IPS DF 19.7 (cell line): ENCODE measurements at regions not wholly inside any gene's neighbourhood (a gene's known extent, or its start where the extent isn't known, plus 50 kb on each side); places are given as distances from the start of the nearest gene placed in this dataset.
A peak's percentile ranks its signal among the peaks of the same experiment; 100 is the strongest.
"Not testable (repeated sequence)": the region's sequence is repeated elsewhere in the genome, so short reads cannot be mapped to it uniquely, and the experiment has no call there.

ENCODE experiments used
- DNase-seq: peaks from one replicate; pipeline ENCODE4 v3.0.0-alpha.2; 2013; ENCODE audit warnings: low read depth, low spot score

- DNase-seq: no peak
Observed at GRCh38 chr15:46933332-46933731, 784.0 kb upstream of the SEMA6D start.

- DNase-seq: no peak
Observed at GRCh38 chr15:46934851-46935250, 782.5 kb upstream of the SEMA6D start.

DNA sequence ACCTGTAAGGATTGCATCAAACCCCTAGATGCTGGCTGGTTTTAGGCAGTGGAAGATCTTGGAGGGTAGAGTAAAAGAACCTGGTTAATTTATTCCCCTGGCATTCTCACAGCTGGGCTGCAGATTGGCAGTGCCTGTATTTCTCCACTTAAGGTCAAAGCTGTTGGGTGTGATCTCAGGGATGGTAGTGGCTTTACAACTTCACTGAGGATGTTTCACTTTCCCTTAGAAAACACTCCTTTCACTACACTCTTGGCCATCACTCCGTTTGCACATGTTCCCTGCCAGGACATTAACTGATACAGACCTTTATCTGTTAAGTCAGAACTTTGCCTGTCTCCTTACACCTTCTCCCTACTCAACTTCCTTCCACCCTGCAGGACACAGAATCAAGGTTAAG, 779.1 kb upstream of the SEMA6D start:
- no peak for DNase-seq

- no peak for DNase-seq
Observed at GRCh38 chr15:46941241-46941640, 776.1 kb upstream of the SEMA6D start.

DNA sequence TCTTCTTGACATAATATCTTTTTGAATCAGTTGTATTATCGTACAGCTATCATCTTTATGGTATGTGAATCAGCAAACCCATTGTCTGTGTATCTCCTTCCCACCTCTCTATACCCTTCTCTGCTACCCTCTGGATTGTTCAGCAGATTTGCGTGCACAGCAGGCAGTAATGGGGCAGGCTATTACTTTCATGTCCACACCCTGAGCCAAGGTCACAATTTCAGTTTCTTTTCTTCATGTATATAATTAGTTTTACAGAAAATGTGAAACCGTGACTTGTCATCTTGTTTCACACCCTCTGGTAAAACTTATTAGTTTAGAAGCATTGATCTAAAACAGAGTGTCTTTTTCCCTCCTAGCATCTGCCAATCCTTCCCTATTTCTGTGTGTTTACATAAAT, 770.4 kb upstream of the SEMA6D start:
- no peak for DNase-seq

- no peak for DNase-seq
Observed at GRCh38 chr15:46955576-46955975, 761.7 kb upstream of the SEMA6D start.

DNA sequence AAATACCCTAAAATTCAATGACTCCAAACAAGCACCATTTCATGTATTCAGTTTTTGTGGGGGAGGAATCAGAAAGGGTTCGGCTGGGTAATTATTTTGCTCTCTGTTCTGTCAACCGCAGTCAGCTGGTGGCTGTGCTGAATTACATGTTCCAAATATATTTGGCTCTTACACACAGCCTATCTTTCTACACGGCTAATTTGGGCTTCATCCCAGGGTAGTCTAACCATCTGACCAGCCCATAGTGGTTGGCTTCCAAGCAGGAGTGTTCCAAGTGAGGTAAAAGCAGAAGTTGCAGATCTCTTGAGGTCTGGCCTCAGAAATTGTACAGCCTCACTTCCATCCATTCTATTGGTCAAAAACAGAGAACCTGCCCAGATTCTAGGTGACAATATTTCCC, 760.8 kb upstream of the SEMA6D start:
- no peak for DNase-seq

- DNase-seq: no peak
Observed at GRCh38 chr15:46956881-46957280, 760.4 kb upstream of the SEMA6D start.

- no peak for DNase-seq
Observed at GRCh38 chr15:46960581-46960980, 756.7 kb upstream of the SEMA6D start.

DNA sequence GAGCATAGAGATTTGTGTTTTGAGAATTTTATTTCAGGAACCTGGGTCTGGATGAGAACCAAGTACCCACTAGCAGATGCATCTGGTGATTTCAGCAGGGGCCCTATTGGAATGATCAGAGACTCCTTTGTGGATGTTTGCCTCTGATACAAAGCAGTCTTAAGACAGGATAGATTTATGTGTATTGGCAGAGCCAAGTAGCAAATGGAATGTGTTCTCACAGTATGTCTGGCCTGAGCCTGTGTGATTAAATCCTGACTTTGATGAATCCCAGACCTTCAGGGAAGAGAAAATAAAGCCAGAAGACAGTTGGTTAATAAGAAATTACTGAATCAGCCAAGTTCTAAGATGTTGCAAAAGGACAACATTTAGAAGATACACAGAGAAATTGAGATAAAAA, 755.5 kb upstream of the SEMA6D start:
- no peak for DNase-seq

- not testable (repeated sequence) for DNase-seq
Observed at GRCh38 chr15:46988055-46988454, 729.2 kb upstream of the SEMA6D start.

DNA sequence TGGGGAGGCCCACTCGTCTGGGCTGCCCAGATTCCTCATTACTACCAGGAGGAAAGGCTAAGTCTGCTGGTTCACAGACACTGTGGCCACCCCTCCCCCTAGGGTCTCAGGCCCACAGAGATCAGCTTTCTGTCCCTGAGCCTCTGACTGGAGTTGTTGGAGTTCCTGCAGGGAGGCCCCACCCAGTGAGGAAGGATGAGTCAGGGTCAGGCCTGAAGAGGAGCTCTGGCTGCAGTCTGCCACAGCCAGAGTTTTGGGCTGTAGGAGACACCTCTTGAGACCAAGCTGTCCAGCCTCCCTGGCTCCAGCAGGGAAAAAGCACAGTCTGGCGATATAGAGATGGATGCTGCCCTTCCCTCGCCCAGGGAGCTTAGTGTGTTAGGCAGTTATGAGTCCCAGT, 720.9 kb upstream of the SEMA6D start:
- no peak for DNase-seq

GRCh38 chr15:46997501-46997900, 719.8 kb upstream of the SEMA6D start:
- DNase-seq: no peak

DNA sequence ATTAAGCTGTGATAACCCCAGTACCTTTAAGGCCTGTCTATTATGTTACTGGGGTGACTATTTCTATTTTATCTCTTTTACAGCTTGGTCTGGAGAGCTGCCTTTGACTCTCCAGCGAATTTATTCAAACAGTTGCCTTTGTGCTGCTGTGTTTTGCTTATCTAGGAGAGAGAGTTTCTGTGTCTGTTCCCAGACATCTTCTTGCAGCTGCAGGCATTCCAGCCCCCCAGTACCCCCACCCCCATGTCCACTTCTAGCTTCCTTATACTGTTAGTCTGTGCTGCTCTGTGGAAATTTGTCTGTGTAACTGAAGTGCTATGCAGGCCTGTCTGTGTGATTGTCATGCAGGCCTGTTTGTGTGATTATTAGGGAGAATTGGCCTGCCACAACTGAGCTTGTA, 713.7 kb upstream of the SEMA6D start:
- no peak for DNase-seq

DNA sequence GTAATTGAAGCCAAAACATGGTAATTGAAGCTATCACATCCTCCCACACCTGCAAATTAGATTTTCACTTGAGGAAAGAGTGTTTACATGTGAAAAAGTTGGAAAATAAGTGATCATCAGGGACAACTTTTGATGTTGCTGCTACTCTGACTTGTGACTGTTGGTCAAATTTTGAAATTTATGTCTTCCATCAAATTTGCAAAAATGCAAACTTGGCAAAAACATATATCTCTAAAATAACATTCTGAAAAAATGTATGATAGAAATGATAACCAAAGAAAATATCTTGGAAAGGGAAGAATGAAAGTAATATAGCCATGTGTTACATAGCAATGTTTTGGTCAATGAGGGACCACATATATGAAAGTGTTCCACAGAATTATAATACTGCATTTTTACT, 703.9 kb upstream of the SEMA6D start:
- no peak for DNase-seq

- DNase-seq: peak; percentile 9
Observed at GRCh38 chr15:47027322-47027946, 689.9 kb upstream of the SEMA6D start.

DNA sequence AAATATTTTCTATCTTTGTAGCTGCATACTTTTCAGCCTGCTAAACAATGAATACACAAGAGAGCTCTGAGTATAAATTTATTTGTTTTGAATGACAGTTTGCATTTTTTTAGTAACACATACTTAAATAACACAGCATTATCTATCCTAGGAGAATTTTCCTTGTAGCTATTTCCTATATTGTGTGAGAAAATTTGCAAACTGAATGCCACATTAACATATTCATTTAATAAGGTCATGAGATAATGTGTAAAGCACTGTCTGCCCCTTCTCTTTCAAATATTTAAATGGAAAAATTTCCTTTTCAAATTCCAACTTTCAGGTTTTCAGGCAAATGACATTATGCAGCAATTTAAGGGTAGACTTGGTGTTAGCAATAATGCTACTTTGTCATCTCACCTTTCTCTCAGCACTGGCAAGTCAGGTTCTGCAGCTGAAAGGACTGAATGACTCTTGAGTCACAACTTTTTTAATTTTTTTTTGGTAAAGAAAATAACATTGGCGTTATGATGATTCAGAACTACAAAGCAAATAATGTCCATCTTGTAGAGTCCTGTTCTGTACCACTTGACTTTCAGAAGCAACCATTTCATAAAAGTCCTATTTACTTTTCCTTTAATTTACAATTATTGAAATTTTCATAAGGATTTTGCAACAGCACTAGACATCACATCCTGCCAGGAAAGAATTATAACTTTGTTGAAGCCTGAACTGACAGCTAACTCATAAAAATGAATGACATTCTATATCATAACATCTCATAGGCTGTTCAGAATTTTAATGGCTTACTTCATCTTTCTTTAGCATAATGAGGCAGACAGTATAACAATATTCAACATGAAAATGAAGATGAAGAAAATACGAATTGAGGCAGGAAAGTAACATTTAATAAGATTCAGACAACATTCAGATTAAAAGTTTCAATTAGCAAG, 681.6 kb upstream of the SEMA6D start:
- DNase-seq: no peak

DNA sequence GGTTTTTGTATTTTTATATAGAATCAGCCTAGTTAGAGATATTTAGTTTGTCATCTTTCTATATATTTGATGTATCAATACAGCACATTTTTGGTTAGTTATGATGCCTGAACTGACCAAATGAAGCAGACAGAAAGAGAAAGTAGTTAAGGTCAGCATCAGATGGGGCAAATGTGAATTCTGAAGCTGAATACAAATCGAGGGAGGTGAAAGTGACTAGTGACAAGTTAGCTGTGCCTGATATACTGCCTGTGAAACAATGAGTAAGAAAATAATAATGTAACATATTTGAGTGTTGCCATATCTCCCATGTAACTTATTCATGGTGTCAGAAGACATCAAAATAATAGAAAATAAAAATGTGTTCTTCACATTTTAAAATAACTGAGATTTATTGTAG, 680.3 kb upstream of the SEMA6D start:
- no peak for DNase-seq

GRCh38 chr15:47039225-47039624, 678.1 kb upstream of the SEMA6D start:
- DNase-seq: no peak

- no peak for DNase-seq
Observed at GRCh38 chr15:47041301-47041700, 676.0 kb upstream of the SEMA6D start.

DNA sequence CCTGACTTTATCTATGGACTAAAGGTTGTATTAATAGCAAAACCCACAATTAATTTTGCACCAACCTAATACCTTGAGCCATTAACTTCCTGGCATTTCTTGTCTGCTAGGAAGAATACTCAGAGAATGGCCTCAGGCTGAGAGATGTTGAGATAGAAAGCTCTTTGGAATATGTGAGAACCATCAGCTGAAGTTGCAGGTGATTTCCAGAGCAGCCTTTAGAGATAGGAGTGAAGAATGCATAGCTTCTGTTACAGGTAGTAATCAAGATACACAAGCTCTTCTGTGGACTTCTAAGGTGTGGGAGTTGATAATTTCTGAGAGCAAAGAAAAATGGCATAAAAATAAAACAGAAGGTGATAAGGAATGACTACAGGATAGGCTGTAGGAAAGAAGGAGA, 669.3 kb upstream of the SEMA6D start:
- DNase-seq: not testable (repeated sequence)

DNA sequence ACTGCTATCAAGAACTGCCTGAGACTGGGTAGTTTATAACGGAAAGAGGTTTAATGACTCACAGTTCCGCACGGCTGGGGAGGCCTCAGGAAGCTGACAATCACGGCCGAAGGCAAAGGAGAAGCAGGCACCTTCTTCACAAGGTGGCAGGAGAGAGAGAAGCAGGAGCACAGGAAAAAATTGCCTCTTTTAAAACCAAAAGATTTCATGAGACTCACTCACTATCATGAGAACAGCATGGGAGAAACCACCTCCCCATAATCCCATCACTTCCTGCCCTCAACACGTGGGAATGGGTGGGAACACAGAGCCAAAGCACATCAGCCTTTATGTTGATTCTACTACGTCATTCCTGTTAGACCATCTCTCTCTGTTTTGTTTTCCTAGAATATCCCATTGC, 650.9 kb upstream of the SEMA6D start:
- DNase-seq: no peak

DNA sequence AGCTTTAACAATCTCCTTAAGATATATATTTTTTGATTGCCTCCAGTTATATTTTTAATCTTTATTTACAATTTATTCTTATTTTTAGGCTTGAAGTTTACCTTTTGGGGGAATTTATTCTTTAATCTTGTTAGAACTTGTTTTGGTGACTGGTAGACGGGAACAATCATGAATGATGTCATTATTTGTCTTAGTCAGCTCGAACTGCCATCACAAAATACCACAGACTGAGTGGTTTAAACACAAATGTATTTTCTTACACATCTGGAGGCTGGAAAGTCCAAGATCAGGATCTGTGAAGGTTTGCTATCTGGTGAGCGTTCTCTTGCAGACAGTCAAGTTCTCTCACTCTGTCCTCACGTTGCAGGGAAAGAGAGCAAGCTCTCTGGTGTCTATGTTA, 639.5 kb upstream of the SEMA6D start:
- DNase-seq: not testable (repeated sequence)
